ENCODE measurements at regions not wholly inside any gene's neighbourhood (a gene's known extent, or its start where the extent isn't known, plus 50 kb on each side); places are given as distances from the start of the nearest gene placed in this dataset.

DNA sequence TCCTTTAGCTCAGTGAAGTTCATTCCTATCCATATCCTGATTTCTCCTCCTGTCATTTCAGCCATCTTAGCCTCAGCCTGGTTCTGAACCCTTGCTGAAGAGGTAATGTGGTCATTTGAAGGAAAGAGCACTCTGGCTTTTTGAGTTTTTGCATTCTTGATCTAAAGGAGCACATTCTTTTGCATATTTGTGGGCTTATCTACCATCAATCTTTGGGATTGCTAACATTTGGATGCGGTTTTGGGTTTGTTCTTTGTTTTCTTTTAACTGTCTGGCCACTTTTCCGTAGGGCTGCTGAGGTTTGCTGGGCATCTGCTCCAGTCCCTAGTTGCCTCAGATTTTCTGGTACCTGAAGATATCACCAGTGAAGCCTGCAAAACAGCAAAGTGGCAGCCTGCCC is 238.3 kb downstream of the EPM2A start (continued):
- TF ChIP-seq, protein P1, sequence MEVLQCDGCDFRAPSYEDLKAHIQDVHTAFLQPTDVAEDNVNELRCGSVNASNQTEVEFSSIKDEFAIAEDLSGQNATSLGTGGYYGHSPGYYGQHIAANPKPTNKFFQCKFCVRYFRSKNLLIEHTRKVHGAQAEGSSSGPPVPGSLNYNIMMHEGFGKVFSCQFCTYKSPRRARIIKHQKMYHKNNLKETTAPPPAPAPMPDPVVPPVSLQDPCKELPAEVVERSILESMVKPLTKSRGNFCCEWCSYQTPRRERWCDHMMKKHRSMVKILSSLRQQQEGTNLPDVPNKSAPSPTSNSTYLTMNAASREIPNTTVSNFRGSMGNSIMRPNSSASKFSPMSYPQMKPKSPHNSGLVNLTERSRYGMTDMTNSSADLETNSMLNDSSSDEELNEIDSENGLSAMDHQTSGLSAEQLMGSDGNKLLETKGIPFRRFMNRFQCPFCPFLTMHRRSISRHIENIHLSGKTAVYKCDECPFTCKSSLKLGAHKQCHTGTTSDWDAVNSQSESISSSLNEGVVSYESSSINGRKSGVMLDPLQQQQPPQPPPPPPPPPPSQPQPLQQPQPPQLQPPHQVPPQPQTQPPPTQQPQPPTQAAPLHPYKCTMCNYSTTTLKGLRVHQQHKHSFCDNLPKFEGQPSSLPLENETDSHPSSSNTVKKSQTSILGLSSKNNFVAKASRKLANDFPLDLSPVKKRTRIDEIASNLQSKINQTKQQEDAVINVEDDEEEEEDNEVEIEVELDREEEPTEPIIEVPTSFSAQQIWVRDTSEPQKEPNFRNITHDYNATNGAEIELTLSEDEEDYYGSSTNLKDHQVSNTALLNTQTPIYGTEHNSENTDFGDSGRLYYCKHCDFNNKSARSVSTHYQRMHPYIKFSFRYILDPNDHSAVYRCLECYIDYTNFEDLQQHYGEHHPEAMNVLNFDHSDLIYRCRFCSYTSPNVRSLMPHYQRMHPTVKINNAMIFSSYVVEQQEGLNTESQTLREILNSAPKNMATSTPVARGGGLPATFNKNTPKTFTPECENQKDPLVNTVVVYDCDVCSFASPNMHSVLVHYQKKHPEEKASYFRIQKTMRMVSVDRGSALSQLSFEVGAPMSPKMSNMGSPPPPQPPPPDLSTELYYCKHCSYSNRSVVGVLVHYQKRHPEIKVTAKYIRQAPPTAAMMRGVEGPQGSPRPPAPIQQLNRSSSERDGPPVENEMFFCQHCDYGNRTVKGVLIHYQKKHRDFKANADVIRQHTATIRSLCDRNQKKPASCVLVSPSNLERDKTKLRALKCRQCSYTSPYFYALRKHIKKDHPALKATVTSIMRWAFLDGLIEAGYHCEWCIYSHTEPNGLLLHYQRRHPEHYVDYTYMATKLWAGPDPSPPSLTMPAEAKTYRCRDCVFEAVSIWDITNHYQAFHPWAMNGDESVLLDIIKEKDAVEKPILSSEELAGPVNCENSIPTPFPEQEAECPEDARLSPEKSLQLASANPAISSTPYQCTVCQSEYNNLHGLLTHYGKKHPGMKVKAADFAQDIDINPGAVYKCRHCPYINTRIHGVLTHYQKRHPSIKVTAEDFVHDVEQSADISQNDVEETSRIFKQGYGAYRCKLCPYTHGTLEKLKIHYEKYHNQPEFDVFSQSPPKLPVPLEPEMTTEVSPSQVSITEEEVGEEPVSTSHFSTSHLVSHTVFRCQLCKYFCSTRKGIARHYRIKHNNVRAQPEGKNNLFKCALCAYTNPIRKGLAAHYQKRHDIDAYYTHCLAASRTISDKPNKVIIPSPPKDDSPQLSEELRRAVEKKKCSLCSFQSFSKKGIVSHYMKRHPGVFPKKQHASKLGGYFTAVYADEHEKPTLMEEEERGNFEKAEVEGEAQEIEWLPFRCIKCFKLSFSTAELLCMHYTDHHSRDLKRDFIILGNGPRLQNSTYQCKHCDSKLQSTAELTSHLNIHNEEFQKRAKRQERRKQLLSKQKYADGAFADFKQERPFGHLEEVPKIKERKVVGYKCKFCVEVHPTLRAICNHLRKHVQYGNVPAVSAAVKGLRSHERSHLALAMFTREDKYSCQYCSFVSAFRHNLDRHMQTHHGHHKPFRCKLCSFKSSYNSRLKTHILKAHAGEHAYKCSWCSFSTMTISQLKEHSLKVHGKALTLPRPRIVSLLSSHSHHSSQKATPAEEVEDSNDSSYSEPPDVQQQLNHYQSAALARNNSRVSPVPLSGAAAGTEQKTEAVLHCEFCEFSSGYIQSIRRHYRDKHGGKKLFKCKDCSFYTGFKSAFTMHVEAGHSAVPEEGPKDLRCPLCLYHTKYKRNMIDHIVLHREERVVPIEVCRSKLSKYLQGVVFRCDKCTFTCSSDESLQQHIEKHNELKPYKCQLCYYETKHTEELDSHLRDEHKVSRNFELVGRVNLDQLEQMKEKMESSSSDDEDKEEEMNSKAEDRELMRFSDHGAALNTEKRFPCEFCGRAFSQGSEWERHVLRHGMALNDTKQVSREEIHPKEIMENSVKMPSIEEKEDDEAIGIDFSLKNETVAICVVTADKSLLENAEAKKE (CRISPR knock-in tag; IDR thresholded peaks at IDR 0.05): no peak
- TF ChIP-seq NANOG (IDR thresholded peaks at IDR 0.05; ENCODE audit: borderline replicate concordance): no peak
- TF ChIP-seq EZH2 (IDR thresholded peaks at IDR 0.05; ENCODE audit: low read depth, unreplicated experiment): no peak
- no peak for TF ChIP-seq ZNF114 (CRISPR knock-in tag; IDR thresholded peaks at IDR 0.05)

DNA sequence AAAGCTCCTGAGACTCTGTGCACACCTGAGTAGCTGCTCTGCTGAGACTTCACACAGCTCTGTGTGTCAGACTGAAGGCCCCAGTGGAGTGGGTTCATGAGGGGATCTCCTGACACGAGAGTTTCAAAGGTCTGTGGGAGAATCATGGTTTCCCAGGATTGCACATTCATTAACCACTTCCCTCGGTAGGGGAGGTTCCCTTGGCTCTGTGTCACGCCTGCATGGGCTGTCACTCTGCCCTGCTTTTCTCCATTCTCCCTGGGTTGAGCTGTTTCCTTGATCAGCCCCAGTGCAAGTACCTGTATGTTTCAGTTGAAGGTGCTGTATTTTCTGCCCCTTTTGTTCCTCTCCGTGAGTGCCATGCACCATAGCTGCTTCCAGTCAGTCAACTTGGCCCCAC is 236.9 kb downstream of the EPM2A start:
- H3F3A ChIP-seq (replicated peaks; ENCODE audit: low read depth): no peaks in the 10 kb centered on the region
- ATAC-seq (no peak), DNase-seq (ENCODE audit: low spot score) (no peak)
- no peaks in the 10 kb centered on the region for H3K36me3 Mint-ChIP-seq (ENCODE audit: low read depth)
- H3K36me3 ChIP-seq (ENCODE audit: insufficient read depth): no peaks in the 10 kb centered on the region
- H3K27me3 ChIP-seq (ENCODE audit: insufficient read depth): no peaks in the 10 kb centered on the region
- no peak overlapping the region for H3K4me2 ChIP-seq
- H3K79me2 ChIP-seq (replicated peaks; ENCODE audit: insufficient read depth): no peaks in the 10 kb centered on the region
- no peaks in the 10 kb centered on the region for H3K4me1 Mint-ChIP-seq
- no peak overlapping the region for H3K27ac ChIP-seq (ENCODE audit: low read depth)
- no peaks in the 10 kb centered on the region for H3K9me2 ChIP-seq (ENCODE audit: insufficient read depth)
- H3K27me3 Mint-ChIP-seq (ENCODE audit: insufficient read depth, low read depth, poor library complexity): peaks cover 2% of the 10 kb centered on the region
- H3K27ac Mint-ChIP-seq: no peak overlapping the region
- no peaks in the 10 kb centered on the region for H4K20me1 ChIP-seq (replicated peaks; ENCODE audit: insufficient read depth)
- no peaks in the 10 kb centered on the region for H3K4me1 ChIP-seq (ENCODE audit: insufficient read depth)
- H3K4me3 ChIP-seq: no peak overlapping the region
- no peak overlapping the region for H2AFZ ChIP-seq
- no peaks in the 10 kb centered on the region; the same call in 2 of the 3 replicates for H3K9me3 Mint-ChIP-seq
- H3K4me3 Mint-ChIP-seq: no peak overlapping the region
- TF ChIP-seq POLR2AphosphoS5 (IDR thresholded peaks at IDR 0.05; ENCODE audit: low read depth): no peak
- no peak for TF ChIP-seq ZNF331 (CRISPR knock-in tag; IDR thresholded peaks at IDR 0.05; ENCODE audit: low read depth)
- TF ChIP-seq, protein P2, sequence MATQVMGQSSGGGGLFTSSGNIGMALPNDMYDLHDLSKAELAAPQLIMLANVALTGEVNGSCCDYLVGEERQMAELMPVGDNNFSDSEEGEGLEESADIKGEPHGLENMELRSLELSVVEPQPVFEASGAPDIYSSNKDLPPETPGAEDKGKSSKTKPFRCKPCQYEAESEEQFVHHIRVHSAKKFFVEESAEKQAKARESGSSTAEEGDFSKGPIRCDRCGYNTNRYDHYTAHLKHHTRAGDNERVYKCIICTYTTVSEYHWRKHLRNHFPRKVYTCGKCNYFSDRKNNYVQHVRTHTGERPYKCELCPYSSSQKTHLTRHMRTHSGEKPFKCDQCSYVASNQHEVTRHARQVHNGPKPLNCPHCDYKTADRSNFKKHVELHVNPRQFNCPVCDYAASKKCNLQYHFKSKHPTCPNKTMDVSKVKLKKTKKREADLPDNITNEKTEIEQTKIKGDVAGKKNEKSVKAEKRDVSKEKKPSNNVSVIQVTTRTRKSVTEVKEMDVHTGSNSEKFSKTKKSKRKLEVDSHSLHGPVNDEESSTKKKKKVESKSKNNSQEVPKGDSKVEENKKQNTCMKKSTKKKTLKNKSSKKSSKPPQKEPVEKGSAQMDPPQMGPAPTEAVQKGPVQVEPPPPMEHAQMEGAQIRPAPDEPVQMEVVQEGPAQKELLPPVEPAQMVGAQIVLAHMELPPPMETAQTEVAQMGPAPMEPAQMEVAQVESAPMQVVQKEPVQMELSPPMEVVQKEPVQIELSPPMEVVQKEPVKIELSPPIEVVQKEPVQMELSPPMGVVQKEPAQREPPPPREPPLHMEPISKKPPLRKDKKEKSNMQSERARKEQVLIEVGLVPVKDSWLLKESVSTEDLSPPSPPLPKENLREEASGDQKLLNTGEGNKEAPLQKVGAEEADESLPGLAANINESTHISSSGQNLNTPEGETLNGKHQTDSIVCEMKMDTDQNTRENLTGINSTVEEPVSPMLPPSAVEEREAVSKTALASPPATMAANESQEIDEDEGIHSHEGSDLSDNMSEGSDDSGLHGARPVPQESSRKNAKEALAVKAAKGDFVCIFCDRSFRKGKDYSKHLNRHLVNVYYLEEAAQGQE (IDR thresholded peaks at IDR 0.05; ENCODE audit: unreplicated experiment): no peak
- TF ChIP-seq EZH2phosphoT487 (IDR thresholded peaks at IDR 0.05; ENCODE audit: unreplicated experiment): no peak

All from GM23338 (cell line).